ENCODE measurements at regions not wholly inside any gene's neighbourhood (a gene's known extent, or its start where the extent isn't known, plus 50 kb on each side); places are given as distances from the start of the nearest gene placed in this dataset.

DNA sequence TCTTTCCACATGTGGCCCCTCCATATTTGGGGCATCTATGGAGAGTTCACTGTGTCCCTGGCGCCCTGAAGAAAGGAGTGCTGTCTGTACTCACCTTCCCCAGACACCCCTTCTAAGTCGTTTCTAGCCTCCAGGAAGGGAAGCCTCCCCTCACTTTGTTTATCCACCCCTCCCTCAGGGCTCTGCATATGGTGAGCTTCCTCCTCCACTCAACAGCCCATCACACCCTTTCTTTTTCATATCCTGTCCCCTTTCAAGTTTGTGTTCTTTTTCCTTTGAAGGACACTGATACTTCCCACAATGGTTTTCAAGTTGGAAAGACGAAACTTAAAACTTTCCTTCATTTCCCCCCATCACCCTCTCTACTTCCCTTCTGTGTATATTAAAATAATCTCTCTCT lies 291.4 kb upstream of the POU3F3 start:
- Mint-ChIP-seq H3K27me3 (no peaks in the 10 kb centered on the region), H3K36me3 (ENCODE audit: low read depth) (no peaks in the 10 kb centered on the region), H3K4me3 (no peak overlapping the region), H3K27ac (no peak overlapping the region), H3K4me1 (ENCODE audit: low read depth) (no peaks in the 10 kb centered on the region), H3K9me3 (no peaks in the 10 kb centered on the region)
- H3K9me3 ChIP-seq (ENCODE audit: control insufficient read depth in 1 of 2, insufficient read depth in 1 of 2, low read length in 2 of 2): peaks cover 0 to 3% of the 10 kb centered on the region in 2 experiments
- no peaks in the 10 kb centered on the region for H3K4me1 ChIP-seq (ENCODE audit: insufficient read depth, low read length)
- CTCF ChIA-PET: no interaction called here
- TF ChIP-seq, protein P1, sequence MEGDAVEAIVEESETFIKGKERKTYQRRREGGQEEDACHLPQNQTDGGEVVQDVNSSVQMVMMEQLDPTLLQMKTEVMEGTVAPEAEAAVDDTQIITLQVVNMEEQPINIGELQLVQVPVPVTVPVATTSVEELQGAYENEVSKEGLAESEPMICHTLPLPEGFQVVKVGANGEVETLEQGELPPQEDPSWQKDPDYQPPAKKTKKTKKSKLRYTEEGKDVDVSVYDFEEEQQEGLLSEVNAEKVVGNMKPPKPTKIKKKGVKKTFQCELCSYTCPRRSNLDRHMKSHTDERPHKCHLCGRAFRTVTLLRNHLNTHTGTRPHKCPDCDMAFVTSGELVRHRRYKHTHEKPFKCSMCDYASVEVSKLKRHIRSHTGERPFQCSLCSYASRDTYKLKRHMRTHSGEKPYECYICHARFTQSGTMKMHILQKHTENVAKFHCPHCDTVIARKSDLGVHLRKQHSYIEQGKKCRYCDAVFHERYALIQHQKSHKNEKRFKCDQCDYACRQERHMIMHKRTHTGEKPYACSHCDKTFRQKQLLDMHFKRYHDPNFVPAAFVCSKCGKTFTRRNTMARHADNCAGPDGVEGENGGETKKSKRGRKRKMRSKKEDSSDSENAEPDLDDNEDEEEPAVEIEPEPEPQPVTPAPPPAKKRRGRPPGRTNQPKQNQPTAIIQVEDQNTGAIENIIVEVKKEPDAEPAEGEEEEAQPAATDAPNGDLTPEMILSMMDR (IDR thresholded peaks at IDR 0.05): no peak
- H3K4me3 ChIP-seq (ENCODE audit: low read length): no peak overlapping the region
- H3K27ac ChIP-seq (ENCODE audit: low read depth in 1 of 2, low read length in 2 of 2): no peak overlapping the region
- no peaks in the 10 kb centered on the region for H3K27me3 ChIP-seq (ENCODE audit: control insufficient read depth in 1 of 2, insufficient read depth in 2 of 2, low read length in 2 of 2)
- DNase-seq (no peak), ATAC-seq (ENCODE audit: poor library complexity) (no peak)
- intact Hi-C loops (cut with DNase I, micrococcal nuclease): no loop called here
- H3K36me3 ChIP-seq (ENCODE audit: insufficient read depth, low read length): no peaks in the 10 kb centered on the region
- POLR2A ChIA-PET: no interaction called here

DNA sequence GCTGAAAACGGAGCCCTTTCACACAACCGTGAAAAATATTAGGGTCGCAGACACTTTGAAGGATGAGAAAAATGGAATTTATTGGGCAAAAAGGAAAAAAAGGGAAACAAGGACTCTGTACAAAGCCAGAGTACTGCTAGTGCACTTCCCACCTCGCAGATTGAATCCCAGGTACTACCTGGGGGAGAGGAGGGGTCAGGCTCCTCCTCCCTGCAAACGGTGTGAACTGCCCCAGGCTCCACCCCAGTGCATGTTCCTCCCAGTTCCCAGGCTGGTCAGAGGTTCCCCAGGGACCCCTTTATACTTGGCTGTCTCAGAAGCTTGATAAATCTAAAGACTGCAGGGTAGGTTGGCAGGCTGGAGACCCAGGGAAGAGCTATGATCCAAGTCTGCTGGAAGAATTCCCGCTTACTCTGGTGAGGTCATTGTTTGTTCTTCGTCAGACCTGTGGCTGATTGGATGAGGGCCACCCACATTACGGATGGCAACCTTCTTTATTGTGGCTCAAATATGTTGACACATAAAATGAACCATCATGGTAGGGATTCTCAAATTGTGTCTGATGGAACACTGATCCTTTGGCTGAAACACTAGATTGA lies 290.4 kb upstream of the POU3F3 start:
- Mint-ChIP-seq H3K27ac (no peak overlapping the region), H3K4me1 (ENCODE audit: low read depth) (no peaks in the 10 kb centered on the region), H3K9me3 (no peaks in the 10 kb centered on the region), H3K4me3 (no peak overlapping the region), H3K27me3 (no peaks in the 10 kb centered on the region), H3K36me3 (ENCODE audit: low read depth) (no peaks in the 10 kb centered on the region)
- no peak for ATAC-seq (ENCODE audit: poor library complexity)
- H3K4me1 ChIP-seq (ENCODE audit: insufficient read depth, low read length): no peaks in the 10 kb centered on the region
- H3K9me3 ChIP-seq (ENCODE audit: control insufficient read depth in 1 of 2, insufficient read depth in 1 of 2, low read length in 2 of 2): peaks cover 0 to 3% of the 10 kb centered on the region in 2 experiments
- ChIA-PET POLR2A (no interaction called here), CTCF (no interaction called here)
- H3K36me3 ChIP-seq (ENCODE audit: insufficient read depth, low read length): no peaks in the 10 kb centered on the region
- no peaks in the 10 kb centered on the region for H3K27me3 ChIP-seq (ENCODE audit: control insufficient read depth in 1 of 2, insufficient read depth in 2 of 2, low read length in 2 of 2)
- DNase-seq: no peak
- TF ChIP-seq, protein P1 (IDR thresholded peaks at IDR 0.05): no peak
- no peak overlapping the region for H3K27ac ChIP-seq (ENCODE audit: low read depth in 1 of 2, low read length in 2 of 2)
- H3K4me3 ChIP-seq (ENCODE audit: low read length): no peak overlapping the region
- intact Hi-C loops (cut with DNase I, micrococcal nuclease): no loop called here

DNA sequence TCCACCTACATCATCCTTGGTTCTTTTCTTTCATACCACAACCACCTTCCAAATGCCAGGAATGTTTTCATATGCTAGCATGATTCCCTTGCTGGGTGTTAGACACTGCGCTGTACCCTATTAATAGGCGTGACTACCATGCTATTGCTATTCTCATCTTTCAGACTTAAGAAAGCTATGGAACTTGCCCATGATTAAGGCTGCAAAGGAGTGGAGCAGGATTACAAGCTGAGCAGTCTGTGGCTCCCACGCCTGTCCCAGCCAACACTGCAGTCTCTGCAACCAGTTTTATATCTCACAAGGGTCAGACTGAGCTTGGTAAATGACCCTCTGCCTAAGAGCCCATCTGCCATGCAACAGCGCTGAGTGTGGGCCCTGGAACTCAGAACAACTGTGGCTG lies 285.7 kb upstream of the POU3F3 start:
- Histone ChIP-seq H3K36me3 (ENCODE audit: insufficient read depth, low read length) (no peaks in the 10 kb centered on the region), H3K27ac (ENCODE audit: low read depth in 1 of 2, low read length in 2 of 2) (no peak overlapping the region), H3K9me3 (ENCODE audit: control insufficient read depth in 1 of 2, insufficient read depth in 1 of 2, low read length in 2 of 2) (peaks cover 0 to 8% of the 10 kb centered on the region in 2 experiments), H3K4me3 (ENCODE audit: low read length) (no peak overlapping the region), H3K27me3 (ENCODE audit: control insufficient read depth in 1 of 2, insufficient read depth in 2 of 2, low read length in 2 of 2) (no peaks in the 10 kb centered on the region), H3K4me1 (ENCODE audit: insufficient read depth, low read length) (no peaks in the 10 kb centered on the region)
- H3K4me3 Mint-ChIP-seq: no peak overlapping the region
- H3K27me3 Mint-ChIP-seq: no peaks in the 10 kb centered on the region
- intact Hi-C loops (cut with DNase I, micrococcal nuclease): no loop called here
- no peaks in the 10 kb centered on the region for H3K36me3 Mint-ChIP-seq (ENCODE audit: low read depth)
- H3K9me3 Mint-ChIP-seq: no peaks in the 10 kb centered on the region
- TF ChIP-seq, protein P1 (IDR thresholded peaks at IDR 0.05): no peak
- no peak overlapping the region for H3K27ac Mint-ChIP-seq
- POLR2A ChIA-PET: no interaction called here
- no peak for ATAC-seq (ENCODE audit: poor library complexity)
- DNase-seq: no peak
- H3K4me1 Mint-ChIP-seq (ENCODE audit: low read depth): no peaks in the 10 kb centered on the region
- CTCF ChIA-PET: interaction anchor here (0.5 kb wide), 1 partner anchor 9 kb away, joined by 4 read pairs; no protein-coding TSS in a partner anchor
